Amniotic stem cell (primary cell): ENCODE measurements at regions not wholly inside any gene's neighbourhood (a gene's known extent, or its start where the extent isn't known, plus 50 kb on each side); places are given as distances from the start of the nearest gene placed in this dataset.

Source experiments
- DNase-seq: peaks from one replicate; lab custom pipeline; 2025; lab: John Stamatoyannopoulos, UW

- DNase-seq = no peak
These were observed 832.5 kb upstream of the CHAC2 start for GRCh38 chr2:52934920-52935640.

- peak; percentile 20 for DNase-seq
These were observed 833.2 kb upstream of the CHAC2 start for GRCh38 chr2:52934323-52934898.

DNA sequence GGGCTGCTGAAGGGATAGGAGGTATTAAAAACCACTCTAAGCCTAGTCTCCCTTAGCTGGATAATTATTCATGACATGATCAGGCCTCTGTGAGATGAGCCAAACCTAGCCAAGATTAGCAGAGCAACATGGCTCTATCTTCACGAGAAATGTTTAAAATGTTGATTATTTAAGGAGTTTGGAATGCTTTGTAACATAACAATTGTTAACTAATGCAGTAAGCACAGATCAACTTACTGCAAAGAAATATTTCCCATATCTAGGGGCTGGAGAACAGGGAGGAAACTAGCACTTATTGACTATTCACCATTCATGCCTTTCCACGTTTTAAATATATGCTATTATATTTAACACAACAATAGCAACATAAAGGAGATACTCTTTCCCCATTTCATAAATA, 833.7 kb upstream of the CHAC2 start:
- DNase-seq = no peak

DNA sequence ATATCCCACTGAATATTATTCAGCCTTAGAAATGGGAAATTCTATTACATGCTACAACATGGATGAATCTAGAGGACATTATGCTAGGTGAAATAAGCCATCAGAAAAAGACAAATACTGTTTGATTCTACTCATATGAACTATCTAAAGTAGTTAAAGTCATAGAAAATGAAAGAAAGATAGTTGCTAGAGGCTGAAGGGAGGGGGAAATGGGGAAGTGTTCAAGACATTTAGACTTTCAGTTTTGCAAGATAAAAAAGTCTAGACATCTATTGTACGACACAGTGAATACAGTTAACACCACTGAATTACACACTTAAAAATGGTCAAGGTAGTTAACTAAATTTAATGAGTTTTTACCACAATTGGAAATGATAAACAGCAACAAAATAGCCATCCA, 835.9 kb upstream of the CHAC2 start:
- DNase-seq = no peak

GRCh38 chr2:52929412-52929811, 838.2 kb upstream of the CHAC2 start:
- no peak for DNase-seq

DNA sequence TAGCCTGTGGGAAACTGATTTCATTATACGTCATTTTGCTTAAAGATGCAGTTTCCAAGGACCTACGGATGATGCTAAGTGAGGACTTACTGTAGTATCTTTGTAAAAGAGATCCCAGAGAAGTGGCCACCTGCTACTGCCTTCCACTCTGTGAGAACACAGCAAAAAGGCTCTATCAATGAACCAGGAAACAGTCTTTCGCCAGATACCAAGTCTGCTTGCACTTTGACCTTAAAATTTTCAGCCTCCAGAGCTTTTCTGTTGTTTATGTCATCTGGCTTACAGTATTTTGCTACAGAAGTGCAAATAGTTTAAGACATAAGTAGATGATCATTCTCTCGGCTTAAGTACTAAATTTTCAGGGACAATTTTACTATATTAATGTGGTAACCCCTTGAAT, 847.9 kb upstream of the CHAC2 start:
- no peak for DNase-seq

GRCh38 chr2:52918551-52918950, 849.1 kb upstream of the CHAC2 start:
- peak; percentile 8 for DNase-seq

- no peak for DNase-seq
These were observed 850.6 kb upstream of the CHAC2 start for GRCh38 chr2:52916981-52917380.

DNA sequence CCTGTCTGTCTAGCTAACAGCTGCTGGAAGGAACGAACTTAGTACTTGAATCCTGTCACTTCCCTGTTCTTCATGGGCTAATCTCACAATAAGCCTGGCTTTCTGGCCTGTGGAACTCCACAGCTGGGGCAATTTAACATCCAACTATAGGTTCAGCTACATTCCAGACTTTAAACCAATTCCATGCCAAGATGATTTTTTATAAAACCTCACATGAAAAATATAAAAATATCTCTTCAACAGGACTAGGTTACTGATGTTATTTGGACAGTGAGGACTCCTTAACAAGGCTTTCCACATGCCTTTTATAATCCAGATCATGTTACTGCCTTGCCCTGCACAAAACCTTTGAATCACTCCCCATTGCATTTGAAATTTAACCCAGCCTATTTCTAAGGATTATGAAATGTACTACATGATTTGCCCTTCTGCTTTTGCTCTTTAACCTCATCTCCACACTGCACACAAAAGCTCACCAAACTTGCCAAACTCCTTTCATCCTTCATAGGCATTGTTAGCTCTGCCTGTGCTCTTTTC, 863.2 kb upstream of the CHAC2 start:
- DNase-seq = no peak

DNA sequence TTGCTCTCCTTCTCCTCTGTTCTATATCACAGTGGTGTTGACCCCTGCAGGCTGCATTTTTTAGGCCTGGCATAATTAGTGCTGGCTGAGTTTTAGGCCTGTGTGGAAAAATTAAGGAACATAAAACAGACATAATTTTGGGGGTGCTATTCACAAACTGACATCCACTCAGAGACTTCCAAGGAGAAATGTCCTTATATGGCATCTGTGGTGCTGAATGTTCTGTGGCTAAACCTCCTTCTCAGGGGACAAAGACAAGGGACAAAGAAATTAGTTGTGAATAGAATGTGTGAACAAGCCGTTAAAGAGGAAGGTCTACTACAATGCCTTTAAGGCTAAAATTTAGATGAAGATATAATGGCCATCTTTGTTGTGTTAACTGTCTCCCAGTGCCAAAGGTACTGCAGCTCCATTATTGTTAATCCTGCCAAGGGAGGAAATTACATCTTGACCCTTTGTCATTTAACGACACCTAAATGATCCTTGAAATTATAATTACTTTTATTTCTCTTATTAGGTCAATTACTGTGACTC, 870.0 kb upstream of the CHAC2 start:
- no peak for DNase-seq

- no peak for DNase-seq
These were observed 871.8 kb upstream of the CHAC2 start for GRCh38 chr2:52895726-52896340.

- no peak for DNase-seq
These were observed 881.0 kb upstream of the CHAC2 start for GRCh38 chr2:52886556-52886955.

DNA sequence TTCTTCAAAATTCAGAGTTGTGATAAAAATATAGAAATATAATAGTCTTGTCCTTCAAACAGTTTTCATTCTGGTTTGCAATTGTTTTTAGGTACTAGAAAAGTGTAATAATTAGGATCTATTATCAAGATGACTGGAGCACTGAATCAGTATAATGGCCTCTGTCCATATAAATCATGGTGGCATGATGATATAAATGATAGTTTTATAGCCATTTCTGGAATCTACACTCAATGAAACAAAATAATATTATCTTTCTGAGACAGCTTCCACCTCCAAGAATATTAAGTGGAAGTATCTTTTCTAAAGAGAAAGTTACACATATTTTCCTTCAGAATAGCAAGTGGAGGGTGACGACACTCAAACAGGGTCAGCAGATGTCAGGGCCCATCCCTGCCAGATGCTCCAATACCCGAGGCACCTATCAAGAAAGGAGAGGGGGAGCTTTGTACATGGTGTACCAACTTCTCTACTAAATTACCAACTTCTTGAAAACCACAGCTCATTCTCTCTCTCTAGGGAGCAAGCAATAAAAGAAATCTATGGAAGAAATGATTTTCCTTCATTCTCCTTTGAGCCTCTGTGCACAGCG, 882.7 kb upstream of the CHAC2 start:
- no peak for DNase-seq

- no peak for DNase-seq
These were observed 884.6 kb upstream of the CHAC2 start for GRCh38 chr2:52882974-52883373.

DNA sequence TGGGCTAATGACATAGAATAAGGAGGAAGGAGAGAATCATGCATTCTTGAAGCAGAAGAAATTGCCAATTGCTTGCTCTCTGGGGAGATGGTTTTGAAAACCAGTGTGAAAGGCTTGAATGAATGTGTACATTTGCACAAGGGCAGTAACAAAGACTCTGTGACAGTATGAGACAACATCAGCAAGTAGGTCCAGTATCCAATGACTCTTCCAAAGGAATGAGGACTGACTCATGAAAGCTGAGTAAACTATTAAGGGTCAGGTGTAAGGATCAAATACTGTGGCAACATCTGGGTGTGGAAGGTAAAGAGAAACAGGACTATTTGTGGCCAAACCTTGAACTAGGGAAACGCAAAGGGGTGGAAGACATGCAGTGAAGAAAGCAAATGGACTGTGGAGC, 886.0 kb upstream of the CHAC2 start:
- no peak for DNase-seq

DNA sequence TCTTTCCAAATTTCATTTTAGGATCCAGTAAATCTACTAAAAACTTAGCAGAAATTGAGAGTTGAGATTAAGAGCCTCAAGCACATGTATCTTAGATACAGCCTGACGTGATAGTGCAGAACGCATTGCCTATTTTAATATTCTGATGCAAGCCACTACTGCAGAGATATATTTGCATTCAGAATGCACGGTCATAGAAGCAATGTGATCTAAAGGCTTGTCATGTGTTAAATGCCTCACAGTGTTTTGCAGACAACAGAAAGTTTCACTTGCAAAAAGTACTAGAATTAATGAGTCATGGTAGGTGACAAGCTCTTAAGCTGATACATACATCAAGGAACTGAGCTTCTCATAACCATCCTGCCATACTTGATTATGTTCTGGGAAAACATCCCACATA, 886.7 kb upstream of the CHAC2 start:
- DNase-seq = no peak

- no peak for DNase-seq
These were observed 888.0 kb upstream of the CHAC2 start for GRCh38 chr2:52879561-52879960.

- no peak for DNase-seq
These were observed 889.9 kb upstream of the CHAC2 start for GRCh38 chr2:52877703-52878102.

DNA sequence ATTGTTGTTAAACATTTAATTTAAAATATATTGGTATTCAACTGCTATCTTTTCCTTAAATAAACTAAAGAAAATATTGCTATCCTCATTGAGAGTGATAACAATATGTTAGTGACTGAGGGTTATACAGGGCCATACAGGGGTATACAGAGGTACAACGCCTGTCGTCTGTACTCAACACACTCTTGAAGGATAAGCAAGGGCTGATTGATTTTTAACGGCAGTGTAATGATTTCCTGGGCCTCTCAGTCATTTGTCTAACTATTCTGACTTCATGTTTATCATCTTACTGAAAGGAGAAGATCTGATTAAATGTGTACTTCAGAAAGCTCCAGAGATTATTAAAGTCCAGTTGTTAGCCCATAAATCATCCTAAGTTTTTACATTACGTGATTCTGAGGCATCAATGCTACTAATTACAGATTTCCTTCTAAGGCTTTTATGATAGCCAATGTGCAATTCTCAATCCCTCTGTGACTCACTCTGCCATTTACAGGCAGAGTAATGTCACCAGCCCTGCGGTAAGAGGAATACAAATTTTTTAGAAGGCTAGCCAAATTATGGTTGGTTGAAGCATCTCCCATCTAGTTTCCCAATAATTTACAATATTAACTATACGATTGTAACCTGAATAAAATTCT, 893.0 kb upstream of the CHAC2 start:
- no peak for DNase-seq

DNA sequence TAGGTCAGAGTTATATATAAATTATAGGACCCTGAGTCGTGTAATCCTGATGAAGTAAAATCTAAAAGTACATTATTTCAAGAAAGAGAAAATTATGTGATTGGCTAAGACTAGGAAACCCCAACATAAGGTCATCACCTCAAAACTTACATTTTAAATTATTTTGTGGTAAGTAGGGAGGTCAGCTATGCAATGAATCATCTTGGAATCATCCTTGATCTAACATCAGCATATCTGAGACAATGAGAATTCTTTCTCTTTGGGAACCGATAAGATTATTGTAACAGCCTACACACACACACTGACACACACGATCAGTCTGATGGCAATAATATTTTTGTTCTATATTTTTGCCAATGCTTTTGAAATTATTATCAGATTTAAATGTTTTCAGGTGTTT, 904.8 kb upstream of the CHAC2 start:
- no peak for DNase-seq

- no peak for DNase-seq
These were observed 906.0 kb upstream of the CHAC2 start for GRCh38 chr2:52861596-52861995.

GRCh38 chr2:52859065-52859464, 908.5 kb upstream of the CHAC2 start:
- DNase-seq = no peak
